HT1080 (cell line): ENCODE measurements at regions not wholly inside any gene's neighbourhood (a gene's known extent, or its start where the extent isn't known, plus 50 kb on each side); places are given as distances from the start of the nearest gene placed in this dataset.

Experiments
- DNase-seq: peaks from one replicate; pipeline ENCODE4 v3.0.0-alpha.2; 2015; ENCODE audit warnings: low read depth

DNA sequence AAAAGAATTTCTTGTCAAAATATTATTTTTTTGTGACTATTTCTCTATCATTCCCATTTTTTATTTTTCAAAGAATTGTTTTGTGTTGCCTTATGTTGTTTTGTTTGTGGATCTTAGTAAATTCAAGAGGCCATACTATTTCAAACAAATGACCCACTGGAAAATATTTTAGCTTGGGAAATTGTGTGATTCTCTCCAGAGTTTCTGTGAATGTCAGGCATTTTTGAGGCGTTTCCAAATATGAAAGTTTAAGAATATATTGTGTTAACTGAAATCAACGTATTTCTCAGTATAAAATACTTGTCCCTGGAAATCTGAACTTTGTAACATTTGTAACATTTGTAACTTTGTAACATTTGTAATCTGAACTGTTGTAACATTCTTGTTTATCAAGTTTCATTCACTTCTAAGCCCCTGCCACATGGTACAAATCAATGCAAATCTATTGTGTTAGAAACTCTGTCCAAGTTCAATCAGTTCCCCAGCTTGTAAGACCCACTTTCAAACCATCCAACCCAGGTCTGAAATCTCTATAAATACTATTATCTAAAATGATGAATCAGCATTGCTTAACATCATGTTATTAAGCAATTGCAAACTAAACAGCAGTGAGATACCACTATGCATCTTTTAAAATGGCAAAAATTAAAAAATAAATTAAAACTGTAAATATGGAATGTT lies 465.4 kb upstream of the GRID2 start:
- no peak for DNase-seq

GRCh38 chr4:91840359-91840758 lies 463.4 kb upstream of the GRID2 start:
- DNase-seq: no peak

GRCh38 chr4:91846233-91846632 lies 457.5 kb upstream of the GRID2 start:
- no peak for DNase-seq

DNA sequence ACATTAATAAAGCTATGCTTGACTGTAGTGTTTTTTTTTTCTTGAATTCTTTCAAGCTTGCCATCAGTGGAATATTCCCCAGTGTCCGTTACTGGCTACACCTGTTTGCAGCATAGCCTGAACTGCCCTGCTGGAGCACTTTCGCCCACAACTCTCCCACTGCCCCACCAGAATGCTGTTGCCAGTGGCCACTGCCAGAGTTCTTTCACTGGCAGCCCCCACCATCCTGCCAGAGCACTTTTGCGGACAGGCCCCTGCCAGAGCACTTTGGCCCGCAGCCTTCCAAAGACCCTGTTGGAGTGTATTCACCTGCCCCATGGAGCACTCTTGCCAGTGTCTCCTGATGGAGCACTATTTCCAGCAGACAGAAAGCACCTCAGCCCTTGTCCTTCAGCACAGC lies 452.3 kb upstream of the GRID2 start:
- no peak for DNase-seq

GRCh38 chr4:91887926-91888325 lies 415.8 kb upstream of the GRID2 start:
- DNase-seq: no peak

DNA sequence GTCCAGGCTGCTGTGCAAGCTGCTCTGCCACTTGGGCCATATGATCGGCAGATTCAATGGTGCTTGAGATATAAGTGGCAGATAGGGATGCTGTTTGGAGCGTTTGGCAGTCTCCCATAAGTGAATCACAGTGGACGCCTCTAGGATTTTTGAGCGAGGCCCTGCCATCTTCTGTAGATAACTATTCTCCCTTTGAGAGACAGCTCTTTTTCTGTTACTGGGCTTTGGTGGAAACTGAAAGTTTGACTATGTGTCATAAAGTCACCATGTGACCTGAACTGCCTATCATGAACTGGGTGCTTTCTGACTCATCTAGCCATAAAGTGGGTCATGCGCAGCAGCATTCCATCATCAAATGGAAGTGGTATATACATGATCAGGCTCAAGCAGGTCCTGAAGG lies 412.5 kb upstream of the GRID2 start:
- DNase-seq: peak; percentile 43

- no peak for DNase-seq
These were observed 409.8 kb upstream of the GRID2 start for GRCh38 chr4:91894006-91894405.

GRCh38 chr4:91904556-91904955 lies 399.2 kb upstream of the GRID2 start:
- DNase-seq: no peak

DNA sequence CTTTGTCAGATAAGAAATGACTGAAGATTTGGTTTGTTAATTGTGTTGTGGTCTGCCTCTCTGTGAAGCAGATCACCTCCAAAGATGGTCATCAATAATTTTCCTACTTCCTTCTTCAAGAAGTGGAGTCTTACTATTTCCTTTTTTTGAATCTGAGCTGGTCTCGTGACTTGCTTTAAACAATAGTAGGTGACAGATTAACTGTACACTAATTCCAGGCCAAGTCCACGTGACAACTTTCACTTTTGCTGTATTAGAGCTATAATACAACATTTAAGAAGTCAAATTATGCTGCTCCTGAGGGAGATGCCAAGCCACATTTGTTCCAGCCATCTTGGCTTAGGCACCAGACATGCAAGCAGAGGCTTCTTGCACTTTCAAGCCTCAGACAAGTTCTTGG lies 393.8 kb upstream of the GRID2 start:
- peak; percentile 1 for DNase-seq

DNA sequence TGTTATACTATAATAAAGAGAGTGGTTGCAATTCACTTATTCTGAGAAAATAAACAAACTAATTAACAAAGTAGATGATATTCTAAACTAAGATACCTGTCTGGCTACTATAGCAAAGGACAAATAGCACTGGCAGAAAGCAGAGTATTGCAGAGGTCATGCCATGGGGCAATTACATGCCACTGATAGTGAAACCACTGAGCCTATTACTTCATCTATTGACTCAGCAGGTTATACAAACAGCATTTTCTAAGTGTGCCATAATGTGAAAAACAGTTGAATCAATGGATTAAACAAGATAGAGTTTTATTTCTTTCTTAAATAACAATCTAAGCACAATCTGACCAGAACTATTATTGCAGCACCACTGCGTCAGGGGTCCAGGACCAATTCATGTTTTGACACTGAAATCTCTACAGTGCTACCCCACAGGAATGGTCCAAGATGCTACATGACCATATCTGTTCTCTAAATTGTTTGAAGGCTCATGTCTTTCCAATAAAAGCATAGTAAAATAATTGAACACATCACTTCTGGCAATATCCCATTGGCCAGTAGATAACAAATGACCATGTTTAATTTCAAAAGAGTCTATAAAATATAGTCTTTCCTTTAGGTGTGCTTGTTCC lies 389.5 kb upstream of the GRID2 start:
- no peak for DNase-seq

DNA sequence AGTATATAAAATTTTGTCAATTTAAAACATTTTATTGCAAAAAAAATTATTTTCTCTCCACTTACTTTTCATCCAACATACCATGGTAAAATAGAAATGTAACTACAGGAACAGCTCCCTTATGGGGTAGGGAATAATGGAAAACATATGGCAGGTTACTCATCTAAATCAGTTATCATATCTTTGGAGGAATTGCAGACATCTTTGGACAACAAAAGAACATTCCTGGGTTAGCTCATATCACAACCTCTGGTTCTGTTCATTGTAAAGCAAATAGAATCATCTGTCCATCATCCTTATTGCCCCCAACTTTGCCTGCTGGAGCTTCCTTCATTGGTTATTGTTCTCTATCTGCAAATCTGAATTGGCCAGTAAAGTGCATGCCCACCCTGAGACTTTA lies 387.5 kb upstream of the GRID2 start:
- no peak for DNase-seq

GRCh38 chr4:91924625-91925024 lies 379.1 kb upstream of the GRID2 start:
- no peak for DNase-seq

DNA sequence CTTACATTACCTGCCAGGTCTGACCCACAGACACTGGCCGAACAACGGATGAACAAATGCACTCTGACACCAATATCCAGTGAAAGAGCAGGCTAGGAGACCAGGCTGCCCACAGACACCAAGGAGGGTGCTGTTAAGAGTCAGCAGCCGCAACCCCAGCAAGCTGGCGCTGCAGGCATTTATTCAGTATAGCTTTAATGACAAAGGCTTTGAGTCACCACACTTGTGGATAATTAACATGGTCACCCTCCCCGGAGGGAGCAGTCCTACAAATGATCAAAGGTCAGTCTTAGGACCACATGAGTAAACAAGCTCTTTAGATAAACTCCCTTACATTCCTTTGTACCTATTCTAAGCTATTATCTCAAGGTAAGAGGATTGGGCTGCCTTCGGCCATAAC lies 368.5 kb upstream of the GRID2 start:
- no peak for DNase-seq

DNA sequence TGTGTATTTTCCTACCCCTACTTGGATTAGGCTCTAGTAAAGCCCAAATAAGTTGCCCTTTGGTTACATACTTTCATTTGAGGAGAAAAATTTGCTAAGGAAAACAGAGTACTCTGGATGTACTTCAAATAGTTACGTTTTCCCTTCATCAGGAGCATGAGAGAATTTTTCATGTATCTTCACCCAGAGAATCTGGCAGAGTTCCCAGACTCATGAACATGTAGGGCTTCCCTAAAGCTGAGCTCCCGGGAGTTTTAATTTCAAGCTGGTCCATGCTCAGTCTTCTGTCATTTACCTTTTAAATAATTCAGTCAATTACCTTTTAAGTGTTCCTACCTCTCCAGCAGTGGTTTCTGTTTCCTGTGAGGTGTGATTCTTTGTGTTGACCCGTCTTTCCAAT lies 367.5 kb upstream of the GRID2 start:
- DNase-seq: no peak

GRCh38 chr4:91957963-91958362 lies 345.8 kb upstream of the GRID2 start:
- DNase-seq: no peak

DNA sequence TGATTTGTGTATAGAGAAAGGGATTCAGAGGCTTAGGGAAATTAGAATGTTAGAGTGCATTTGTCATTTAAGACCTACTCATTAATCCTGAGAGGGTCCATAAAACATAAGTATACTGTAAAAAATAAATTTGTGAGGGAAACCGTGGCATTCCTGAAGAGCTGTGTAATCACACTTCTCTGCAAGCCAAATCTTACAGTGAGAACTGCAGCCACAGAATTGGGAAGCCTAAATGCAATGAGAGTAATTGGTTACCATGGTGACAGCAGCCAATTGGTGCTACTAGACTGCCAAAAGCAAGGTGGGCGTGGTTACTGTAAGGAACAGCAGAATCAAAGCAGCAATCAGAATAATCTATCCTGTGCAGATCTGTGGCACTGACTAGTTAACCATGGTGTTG lies 345.2 kb upstream of the GRID2 start:
- no peak for DNase-seq

DNA sequence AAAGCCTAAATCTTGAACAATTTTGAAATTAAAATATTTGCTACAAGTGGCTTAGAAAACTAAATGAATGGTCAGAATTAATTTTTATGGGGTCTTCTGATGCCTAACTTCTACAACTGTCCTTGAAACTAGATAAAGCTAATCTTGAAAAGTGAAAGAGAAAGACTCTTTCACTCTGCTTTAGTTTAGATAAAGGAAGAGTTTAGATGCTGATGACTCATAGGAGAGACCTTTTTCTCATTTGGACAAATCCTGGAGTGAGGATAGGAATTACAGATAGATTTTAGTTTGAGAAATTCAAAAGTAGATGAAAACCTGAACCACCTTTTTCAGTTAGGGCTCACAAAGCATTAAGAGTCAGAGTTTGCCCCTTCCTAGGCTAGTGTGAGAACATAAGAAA lies 342.3 kb upstream of the GRID2 start:
- peak; percentile 18 for DNase-seq

- DNase-seq: peak; percentile 74
These were observed 340.3 kb upstream of the GRID2 start for GRCh38 chr4:91963486-91963885.

GRCh38 chr4:91965166-91965565 lies 338.6 kb upstream of the GRID2 start:
- DNase-seq: no peak

DNA sequence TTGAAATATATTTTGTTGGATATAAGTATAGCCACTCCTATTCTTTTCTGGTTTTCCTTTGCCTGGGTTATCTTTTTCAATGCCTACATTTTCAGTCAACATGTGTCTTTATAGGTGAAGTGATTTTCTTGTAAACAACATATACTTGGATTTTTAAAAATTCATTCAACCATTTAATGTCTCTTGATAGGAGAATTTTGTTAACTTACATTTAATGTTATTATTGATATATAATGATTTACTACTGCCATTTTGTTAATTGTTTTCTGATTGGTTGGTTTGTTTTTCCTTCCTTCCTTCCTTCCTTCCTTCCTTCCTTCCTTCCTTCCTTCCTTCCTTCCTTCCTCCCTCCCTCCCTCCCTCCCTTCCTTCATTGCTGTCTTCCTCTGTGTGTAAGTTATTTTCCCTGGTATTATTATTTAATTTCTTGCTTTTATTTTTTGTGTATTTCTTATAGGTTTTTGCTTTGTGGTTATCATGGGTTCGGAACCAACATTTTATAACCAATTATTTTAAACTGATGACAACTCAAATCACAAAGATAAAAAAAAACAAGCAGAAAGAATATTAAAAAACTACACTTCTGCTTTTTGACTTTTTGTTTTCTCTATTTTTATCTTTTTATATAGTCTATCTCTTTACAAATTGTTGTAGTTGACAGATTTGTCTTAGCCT lies 330.1 kb upstream of the GRID2 start:
- no peak for DNase-seq

GRCh38 chr4:91984466-91984865 lies 319.3 kb upstream of the GRID2 start:
- DNase-seq: no peak

- no peak for DNase-seq
These were observed 313.9 kb upstream of the GRID2 start for GRCh38 chr4:91989914-91990313.

GRCh38 chr4:91990726-91991125 lies 313.0 kb upstream of the GRID2 start:
- no peak for DNase-seq
